Retinal pigment epithelial cell (primary cell): ENCODE measurements at regions not wholly inside any gene's neighbourhood (a gene's known extent, or its start where the extent isn't known, plus 50 kb on each side); places are given as distances from the start of the nearest gene placed in this dataset.

ENCODE experiments used
- DNase-seq: peaks from one replicate; pipeline ENCODE4 v3.0.0-alpha.2; 2010; ENCODE audit warnings: low read depth
- H3K4me3 ChIP-seq: 2 replicates; pipeline ENCODE4 v1.5.1; 2011; ENCODE audit warnings: mild to moderate bottlenecking, low read length, control low read depth, moderate library complexity
- TF ChIP-seq, protein P1 (sequence below): conservative IDR thresholded peaks from 2 replicates; pipeline ENCODE4 v1.5.1; 2011; ENCODE audit warnings: low read depth, low read length, control low read depth, inconsistent platforms

- DNase-seq: no peak
Measured at GRCh38 chr16:85995541-85996423, 96.8 kb downstream of the IRF8 start.

DNA sequence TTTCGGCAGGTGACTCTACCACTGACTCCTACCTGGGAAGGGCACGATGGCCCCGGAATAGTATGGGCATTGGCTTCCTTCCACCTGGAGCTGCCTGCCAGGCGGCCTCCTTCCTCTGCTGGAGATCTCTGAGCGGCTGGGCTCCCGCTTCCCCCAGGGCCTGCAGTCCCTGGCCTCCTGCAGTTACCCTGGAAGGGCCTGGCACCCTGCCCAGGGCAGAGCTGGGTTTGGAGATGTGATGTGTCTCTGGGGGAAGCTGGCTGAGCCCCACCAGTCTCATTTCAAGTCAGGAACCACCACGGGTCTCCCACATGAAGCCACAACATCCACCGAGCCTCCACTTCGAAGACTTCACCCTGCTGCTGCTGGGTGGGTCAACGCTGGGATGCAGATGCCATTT lies 97.9 kb downstream of the IRF8 start:
- TF ChIP-seq, protein P1, sequence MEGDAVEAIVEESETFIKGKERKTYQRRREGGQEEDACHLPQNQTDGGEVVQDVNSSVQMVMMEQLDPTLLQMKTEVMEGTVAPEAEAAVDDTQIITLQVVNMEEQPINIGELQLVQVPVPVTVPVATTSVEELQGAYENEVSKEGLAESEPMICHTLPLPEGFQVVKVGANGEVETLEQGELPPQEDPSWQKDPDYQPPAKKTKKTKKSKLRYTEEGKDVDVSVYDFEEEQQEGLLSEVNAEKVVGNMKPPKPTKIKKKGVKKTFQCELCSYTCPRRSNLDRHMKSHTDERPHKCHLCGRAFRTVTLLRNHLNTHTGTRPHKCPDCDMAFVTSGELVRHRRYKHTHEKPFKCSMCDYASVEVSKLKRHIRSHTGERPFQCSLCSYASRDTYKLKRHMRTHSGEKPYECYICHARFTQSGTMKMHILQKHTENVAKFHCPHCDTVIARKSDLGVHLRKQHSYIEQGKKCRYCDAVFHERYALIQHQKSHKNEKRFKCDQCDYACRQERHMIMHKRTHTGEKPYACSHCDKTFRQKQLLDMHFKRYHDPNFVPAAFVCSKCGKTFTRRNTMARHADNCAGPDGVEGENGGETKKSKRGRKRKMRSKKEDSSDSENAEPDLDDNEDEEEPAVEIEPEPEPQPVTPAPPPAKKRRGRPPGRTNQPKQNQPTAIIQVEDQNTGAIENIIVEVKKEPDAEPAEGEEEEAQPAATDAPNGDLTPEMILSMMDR: no peak
- H3K4me3 ChIP-seq: no peak overlapping the region
- DNase-seq: no peak

More at GRCh38 chr16:85995541-85996423, 96.8 kb downstream of the IRF8 start:
- no peak overlapping the region for H3K4me3 ChIP-seq
- TF ChIP-seq, protein P1: no peak

GRCh38 chr16:85998171-85998867 lies 99.4 kb downstream of the IRF8 start:
- TF ChIP-seq, protein P1: no peak
- no peak overlapping the region for H3K4me3 ChIP-seq
- DNase-seq: no peak

- DNase-seq: no peak
- no peak overlapping the region for H3K4me3 ChIP-seq
- TF ChIP-seq, protein P1: no peak
Measured at GRCh38 chr16:85998868-85999729, 100.1 kb downstream of the IRF8 start.

DNA sequence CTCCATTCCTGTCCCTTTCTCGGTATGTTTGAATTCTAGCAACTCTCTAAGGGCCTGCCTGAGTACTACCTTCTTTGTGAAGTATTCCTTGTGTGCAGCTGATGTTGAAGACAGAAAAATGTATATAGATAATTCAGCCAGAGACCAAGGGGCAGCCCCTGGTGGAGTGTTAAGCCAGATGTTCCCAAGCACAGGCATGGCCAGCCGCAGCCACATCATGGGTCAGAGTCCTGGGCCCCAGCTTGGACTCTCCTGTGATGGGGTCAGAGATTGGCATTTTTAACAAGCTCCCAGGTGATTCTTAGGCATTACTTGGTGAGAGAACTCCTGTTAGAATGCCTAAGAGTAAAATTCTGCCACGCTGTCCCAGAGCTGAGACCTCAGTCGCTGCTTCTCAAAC lies 100.8 kb downstream of the IRF8 start:
- TF ChIP-seq, protein P1: no peak
- DNase-seq: no peak
- no peak overlapping the region for H3K4me3 ChIP-seq

GRCh38 chr16:86002178-86002900 lies 103.4 kb downstream of the IRF8 start:
- DNase-seq: no peak
- H3K4me3 ChIP-seq: no peak overlapping the region
- TF ChIP-seq, protein P1: no peak
